ENCODE measurements at regions not wholly inside any gene's neighbourhood (a gene's known extent, or its start where the extent isn't known, plus 50 kb on each side); places are given as distances from the start of the nearest gene placed in this dataset.
"Not testable (repeated sequence)": the region's sequence is repeated elsewhere in the genome, so short reads cannot be mapped to it uniquely, and the experiment has no call there.

DNA sequence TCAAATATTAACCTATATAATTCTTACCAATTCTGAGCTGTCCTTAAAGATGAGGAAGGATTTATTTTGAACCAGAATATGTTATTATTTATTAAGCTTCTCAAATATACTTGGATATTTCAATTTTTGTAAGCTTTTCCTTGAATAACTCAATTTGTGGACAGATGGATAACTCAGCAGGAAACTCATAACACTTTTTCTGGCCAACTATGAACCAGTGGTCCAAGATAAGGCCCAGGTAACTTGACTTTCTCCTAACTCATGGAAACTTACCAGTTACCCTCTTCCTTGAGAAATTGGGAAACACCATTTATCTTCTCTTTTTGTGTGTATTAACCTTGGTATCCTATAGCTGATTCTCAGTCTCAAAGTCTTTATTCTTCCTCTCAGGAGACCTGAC is 427.5 kb upstream of the SYNCRIP start:
- no peak for TF ChIP-seq POLR2A (IDR thresholded peaks at IDR 0.05)
- TF ChIP-seq, protein P1, sequence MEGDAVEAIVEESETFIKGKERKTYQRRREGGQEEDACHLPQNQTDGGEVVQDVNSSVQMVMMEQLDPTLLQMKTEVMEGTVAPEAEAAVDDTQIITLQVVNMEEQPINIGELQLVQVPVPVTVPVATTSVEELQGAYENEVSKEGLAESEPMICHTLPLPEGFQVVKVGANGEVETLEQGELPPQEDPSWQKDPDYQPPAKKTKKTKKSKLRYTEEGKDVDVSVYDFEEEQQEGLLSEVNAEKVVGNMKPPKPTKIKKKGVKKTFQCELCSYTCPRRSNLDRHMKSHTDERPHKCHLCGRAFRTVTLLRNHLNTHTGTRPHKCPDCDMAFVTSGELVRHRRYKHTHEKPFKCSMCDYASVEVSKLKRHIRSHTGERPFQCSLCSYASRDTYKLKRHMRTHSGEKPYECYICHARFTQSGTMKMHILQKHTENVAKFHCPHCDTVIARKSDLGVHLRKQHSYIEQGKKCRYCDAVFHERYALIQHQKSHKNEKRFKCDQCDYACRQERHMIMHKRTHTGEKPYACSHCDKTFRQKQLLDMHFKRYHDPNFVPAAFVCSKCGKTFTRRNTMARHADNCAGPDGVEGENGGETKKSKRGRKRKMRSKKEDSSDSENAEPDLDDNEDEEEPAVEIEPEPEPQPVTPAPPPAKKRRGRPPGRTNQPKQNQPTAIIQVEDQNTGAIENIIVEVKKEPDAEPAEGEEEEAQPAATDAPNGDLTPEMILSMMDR (IDR thresholded peaks at IDR 0.05), result no peak
- no peaks in the 10 kb centered on the region for H3K4me1 ChIP-seq
- H3K36me3 ChIP-seq, result no peaks in the 10 kb centered on the region
- H3K4me3 ChIP-seq, result no peak overlapping the region
- intact Hi-C loops (cut with DNase I), result no loop called here
- peaks cover 0 to 25% (median 0%) of the 10 kb centered on the region in 12 donors for H3K9me3 ChIP-seq
- H3K27me3 ChIP-seq, result no peaks in the 10 kb centered on the region
- H3K27ac ChIP-seq, result no peak overlapping the region
- ATAC-seq, result no peak
- DNase-seq, result no peak

DNA sequence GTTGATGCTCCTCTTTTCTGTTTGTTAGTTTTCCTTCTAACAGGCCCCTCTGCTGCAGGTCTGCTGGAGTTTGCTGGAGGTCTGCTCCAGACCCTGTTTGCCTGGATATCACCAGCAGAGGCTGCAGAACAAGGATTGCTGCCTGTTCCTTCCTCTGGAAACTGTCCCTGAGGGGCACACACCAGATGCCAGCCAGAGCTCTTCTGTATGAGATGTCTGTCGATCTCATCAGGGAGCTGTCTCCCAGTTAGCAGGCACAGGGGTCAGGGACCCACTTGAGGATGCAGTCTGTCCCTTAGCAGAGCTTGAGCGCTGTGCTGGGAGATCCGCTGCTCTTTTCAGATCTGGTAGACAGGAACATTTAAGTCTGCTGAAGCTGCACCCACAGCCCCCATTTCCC is 422.3 kb upstream of the SYNCRIP start:
- H3K27me3 ChIP-seq; H3K4me1 ChIP-seq; H3K27ac ChIP-seq; H3K4me3 ChIP-seq; ATAC-seq; intact Hi-C loops (cut with DNase I); H3K36me3 ChIP-seq; DNase-seq: not testable (repeated sequence)
- 50 to 83% (median 80%) methylated on average over 1 to 3 of the region's 3 CpGs for WGBS, 4 donors
- peaks cover 0 to 19% (median 0%) of the 10 kb centered on the region in 12 donors for H3K9me3 ChIP-seq

DNA sequence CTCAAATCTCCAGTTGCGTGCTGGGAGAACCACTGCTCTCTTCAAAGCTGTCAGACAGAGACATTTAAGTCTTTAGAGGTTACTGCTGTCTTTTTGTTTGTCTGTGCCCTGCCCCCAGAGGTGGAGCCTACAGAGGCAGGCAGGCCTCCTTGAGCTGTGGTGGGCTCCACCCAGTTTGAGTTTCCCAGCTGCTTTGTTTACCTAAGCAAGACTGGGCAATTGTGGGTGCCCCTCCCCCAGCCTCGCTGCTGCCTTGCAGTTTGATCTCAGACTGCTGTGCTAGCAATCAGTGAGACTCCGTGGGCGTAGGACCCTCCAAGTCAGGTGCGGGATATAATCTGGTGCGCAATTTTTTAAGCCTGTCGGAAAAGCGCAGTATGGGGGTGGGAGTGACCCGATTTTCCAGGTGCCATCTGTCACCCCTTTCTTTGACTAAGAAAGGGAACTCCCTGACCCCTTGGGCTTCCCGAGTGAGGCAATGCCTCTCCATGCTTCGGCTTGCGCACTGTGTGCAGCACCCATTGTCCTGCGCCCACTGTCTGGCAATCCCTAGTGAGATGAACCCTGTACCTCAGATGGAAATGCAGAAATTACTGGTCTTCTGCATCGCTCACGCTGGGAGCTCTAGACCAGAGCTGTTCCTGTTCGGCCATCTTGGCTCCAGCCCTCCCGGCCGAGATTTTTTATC is 414.8 kb upstream of the SYNCRIP start:
- H3K36me3 ChIP-seq; H3K9me3 ChIP-seq; DNase-seq; H3K4me3 ChIP-seq; intact Hi-C loops (cut with DNase I); H3K27ac ChIP-seq; H3K4me1 ChIP-seq; H3K27me3 ChIP-seq; ATAC-seq: not testable (repeated sequence)
- 76 to 81% (median 78%) methylated on average over 18 of the region's 18 CpGs for WGBS, 4 donors

DNA sequence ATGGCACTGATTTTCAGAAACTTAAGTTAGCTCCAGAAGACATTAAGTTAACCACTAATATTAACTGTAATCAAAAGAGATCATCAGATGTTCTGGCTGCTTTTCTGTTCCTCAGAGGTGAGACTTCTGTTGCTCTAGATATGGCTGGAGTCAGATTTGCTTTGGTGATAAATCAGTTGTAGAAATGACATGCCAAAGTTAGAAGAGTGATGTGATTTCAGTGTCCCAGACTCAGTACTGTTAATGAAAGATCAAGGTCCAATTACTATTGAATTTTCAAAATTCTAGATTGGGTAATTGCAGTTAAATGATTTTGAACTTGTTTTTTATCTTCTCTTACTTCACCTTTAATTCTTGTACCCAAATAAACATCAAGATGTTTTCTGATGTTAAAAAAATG is 402.4 kb upstream of the SYNCRIP start:
- ATAC-seq, result no peak
- intact Hi-C loops (cut with DNase I), result no loop called here
- peaks cover 0 to 18% (median 1%) of the 10 kb centered on the region in 12 donors for H3K9me3 ChIP-seq
- H3K27ac ChIP-seq, result no peak overlapping the region
- no peak overlapping the region for H3K4me3 ChIP-seq
- no peak for TF ChIP-seq POLR2A (IDR thresholded peaks at IDR 0.05)
- TF ChIP-seq, protein P1 (IDR thresholded peaks at IDR 0.05), result no peak
- H3K27me3 ChIP-seq, result no peaks in the 10 kb centered on the region
- no peaks in the 10 kb centered on the region for H3K4me1 ChIP-seq
- DNase-seq, result no peak
- H3K36me3 ChIP-seq, result no peaks in the 10 kb centered on the region

DNA sequence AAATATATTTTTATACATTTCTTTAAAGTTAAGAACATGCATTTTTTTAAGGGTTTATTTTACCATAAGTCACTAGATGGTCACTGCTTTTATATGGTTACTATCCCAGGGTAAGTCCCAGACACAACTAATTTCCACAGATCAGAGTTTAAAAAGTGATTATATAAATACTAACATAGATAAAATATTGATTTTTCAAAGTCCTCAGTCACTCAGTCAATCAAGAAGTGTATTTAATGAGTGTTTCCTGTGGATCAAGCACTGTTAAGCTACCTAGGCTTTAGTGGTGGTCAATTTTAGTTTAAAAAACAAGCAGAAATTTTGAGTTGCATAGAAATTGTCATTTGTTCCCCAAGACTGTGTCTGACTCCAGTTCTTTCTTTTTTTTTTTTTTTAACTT is 399.5 kb upstream of the SYNCRIP start:
- Histone ChIP-seq H3K9me3 (peaks cover 0 to 17% (median 0%) of the 10 kb centered on the region in 12 donors), H3K36me3 (no peaks in the 10 kb centered on the region), H3K4me3 (no peak overlapping the region), H3K27ac (no peak overlapping the region), H3K4me1 (no peaks in the 10 kb centered on the region), H3K27me3 (no peaks in the 10 kb centered on the region)
- no peak for TF ChIP-seq POLR2A (IDR thresholded peaks at IDR 0.05)
- TF ChIP-seq, protein P1 (IDR thresholded peaks at IDR 0.05), result no peak
- intact Hi-C loops (cut with DNase I), result no loop called here
- DNase-seq (no peak), ATAC-seq (no peak)
